GM12891 (cell line): ENCODE measurements at regions not wholly inside any gene's neighbourhood (a gene's known extent, or its start where the extent isn't known, plus 50 kb on each side); places are given as distances from the start of the nearest gene placed in this dataset.
"Not testable (repeated sequence)": the region's sequence is repeated elsewhere in the genome, so short reads cannot be mapped to it uniquely, and the experiment has no call there.

Experiments used
- DNase-seq: peaks from one replicate; pipeline ENCODE4 v3.0.0; 2011; ENCODE audit warnings: low spot score; ENCODE audit not compliant: insufficient read length
- FAIRE-seq: peaks from 2 replicates; lab custom pipeline; 2011; peaks lifted over from hg19 to GRCh38; lab: Jason Lieb, UNC
- PAX5 ChIP-seq: IDR thresholded peaks from 2 replicates; pipeline ENCODE4 v1.6.1; 2011; ENCODE audit warnings: low read length, moderate library complexity, mild to moderate bottlenecking; ENCODE audit not compliant: insufficient read depth, severe bottlenecking
- POLR2A ChIP-seq: IDR thresholded peaks from 2 replicates; pipeline ENCODE4 v1.6.1; 2011; ENCODE audit warnings: low read depth, low read length, control low read depth
- POLR2AphosphoS5 ChIP-seq: IDR thresholded peaks from 2 replicates; pipeline ENCODE4 v1.6.1; 2011; ENCODE audit warnings: low read depth, low read length, control low read depth
- POU2F2 ChIP-seq: IDR thresholded peaks from 2 replicates; pipeline ENCODE4 v1.6.1; 2011; ENCODE audit warnings: low read depth, mild to moderate bottlenecking, control low read depth, low read length, moderate library complexity
- SPI1 ChIP-seq: IDR thresholded peaks from 2 replicates; pipeline ENCODE4 v1.6.1; 2011; ENCODE audit warnings: low read depth, low read length, control low read depth
- TAF1 ChIP-seq: IDR thresholded peaks from 2 replicates; pipeline ENCODE4 v1.6.1; 2011; ENCODE audit warnings: low read depth, low read length, control low read depth

- no peak for FAIRE-seq
- no peak for DNase-seq
- TF ChIP-seq POU2F2, result no peak
- TF ChIP-seq POLR2A, result no peak
- TF ChIP-seq SPI1, result no peak
- TF ChIP-seq TAF1, result no peak
- no peak for TF ChIP-seq POLR2AphosphoS5
- no peak for TF ChIP-seq PAX5
Observed at GRCh38 chr5:155532621-155533311, 519.2 kb downstream of the KIF4B start.

DNA sequence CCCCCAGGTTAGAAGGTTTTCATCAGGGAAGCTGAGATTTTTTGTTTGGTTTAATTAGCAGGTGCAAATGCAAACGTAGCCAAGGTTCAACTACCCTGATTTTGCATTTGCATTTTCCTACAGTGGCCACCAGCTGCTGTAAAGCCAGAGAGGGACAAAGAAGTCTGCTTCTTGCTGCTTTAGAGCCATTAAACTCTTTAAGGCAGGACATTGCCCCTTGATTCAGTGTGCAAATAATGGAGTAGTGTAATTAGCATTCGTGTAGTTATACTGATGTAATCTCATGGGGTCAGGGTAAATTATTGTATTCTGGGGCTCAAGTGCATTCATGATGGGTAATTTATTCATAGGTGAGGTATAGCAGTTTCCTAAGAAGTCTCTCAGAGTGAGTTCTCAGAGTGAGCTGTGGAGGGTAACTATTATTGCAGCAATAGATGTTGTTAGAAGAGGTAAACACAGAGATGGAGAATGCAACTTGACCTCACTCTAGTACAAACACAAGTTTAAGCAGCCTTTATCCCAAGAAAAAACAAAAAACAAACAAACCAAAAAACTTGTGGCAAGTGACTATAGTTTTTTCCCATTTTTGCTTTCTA lies 526.5 kb downstream of the KIF4B start:
- TF ChIP-seq POLR2AphosphoS5, result no peak
- TF ChIP-seq POU2F2, result no peak
- DNase-seq (no peak), FAIRE-seq (no peak)

DNA sequence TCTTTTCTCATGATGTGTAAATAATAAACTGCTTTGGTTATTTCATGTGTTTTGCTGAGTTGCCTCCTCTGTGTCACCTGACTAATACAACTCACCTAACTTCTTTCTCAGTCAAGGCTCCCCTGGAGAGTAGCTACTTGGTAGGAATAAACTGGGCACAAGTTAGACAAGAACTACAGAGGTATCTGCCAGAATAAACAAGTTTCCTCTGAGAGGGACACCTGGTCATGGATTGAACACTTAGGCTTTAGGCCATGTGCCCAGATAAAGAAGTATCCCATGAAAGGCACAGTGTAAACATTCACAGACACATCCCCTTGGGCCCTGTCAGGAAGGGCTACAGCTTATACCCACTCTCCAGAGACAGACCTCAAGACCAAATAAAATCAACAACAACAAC lies 532.5 kb downstream of the KIF4B start:
- TF ChIP-seq POLR2AphosphoS5 (no peak), POU2F2 (no peak), SPI1 (no peak), PAX5 (no peak), TAF1 (no peak), POLR2A (no peak)
- FAIRE-seq, result no peak
- DNase-seq, result no peak

- FAIRE-seq, result no peak
- TF ChIP-seq TAF1, result no peak
- no peak for TF ChIP-seq POU2F2
- no peak for TF ChIP-seq POLR2AphosphoS5
- no peak for TF ChIP-seq PAX5
- no peak for TF ChIP-seq POLR2A
- TF ChIP-seq SPI1, result no peak
- DNase-seq, result no peak
Observed at GRCh38 chr5:155554500-155554899, 540.9 kb downstream of the KIF4B start.

- FAIRE-seq, result no peak
- no peak for DNase-seq
- TF ChIP-seq POLR2AphosphoS5 (no peak), POLR2A (no peak), PAX5 (no peak), POU2F2 (no peak), SPI1 (no peak), TAF1 (no peak)
Observed at GRCh38 chr5:155556222-155556621, 542.7 kb downstream of the KIF4B start.

- TF ChIP-seq POU2F2 (no peak), PAX5 (no peak), POLR2AphosphoS5 (no peak), TAF1 (no peak)
- DNase-seq, result no peak
- no peak for FAIRE-seq
Observed at GRCh38 chr5:155556700-155557099, 543.1 kb downstream of the KIF4B start.

DNA sequence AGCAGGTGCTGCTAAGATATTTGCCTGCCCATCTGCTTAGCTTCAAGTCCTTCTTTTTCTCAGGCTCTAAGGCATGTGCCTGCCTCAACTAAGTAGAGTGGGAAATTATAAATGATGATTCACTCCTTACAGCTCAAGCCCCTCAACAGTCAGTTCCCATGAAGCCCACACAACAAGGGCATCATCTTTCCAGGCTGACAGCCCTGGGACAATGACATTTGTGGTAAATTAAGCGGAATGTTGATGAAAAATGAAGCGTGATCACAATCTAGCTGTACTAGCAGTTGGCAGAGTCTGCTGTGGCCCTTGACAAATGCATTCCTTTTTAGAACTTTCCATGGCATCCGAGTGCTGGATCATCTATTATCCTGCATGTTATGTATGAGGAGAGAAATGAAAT lies 548.6 kb downstream of the KIF4B start:
- DNase-seq (no peak), FAIRE-seq (no peak)
- no peak for TF ChIP-seq POLR2AphosphoS5
- no peak for TF ChIP-seq SPI1
- no peak for TF ChIP-seq POLR2A
- no peak for TF ChIP-seq TAF1

DNA sequence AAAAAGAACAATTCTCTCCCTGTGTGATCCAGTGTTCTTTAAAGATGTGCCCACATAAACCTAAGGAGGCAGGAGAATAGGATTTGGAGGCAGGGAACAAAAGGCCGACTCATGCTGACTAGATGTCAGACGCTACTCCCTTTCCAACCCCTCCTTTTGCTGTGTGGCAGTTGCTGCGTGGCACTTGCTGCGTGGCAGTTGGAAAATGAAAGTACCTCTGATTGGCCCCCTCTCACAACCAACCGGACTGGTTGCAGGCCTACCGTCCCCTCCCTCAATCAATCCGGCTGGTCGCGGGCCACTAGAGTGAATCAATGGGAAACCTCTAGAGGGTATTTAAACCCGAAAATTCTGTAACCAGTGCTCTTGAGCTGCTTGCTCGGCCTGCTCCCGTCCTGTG lies 551.0 kb downstream of the KIF4B start:
- TF ChIP-seq PAX5, result no peak
- TF ChIP-seq POLR2AphosphoS5, result no peak
- TF ChIP-seq POU2F2, result no peak
- TF ChIP-seq SPI1, result no peak
- no peak for TF ChIP-seq TAF1
- no peak for TF ChIP-seq POLR2A
- FAIRE-seq (no peak), DNase-seq (no peak)

- DNase-seq (no peak), FAIRE-seq (no peak)
- no peak for TF ChIP-seq POLR2AphosphoS5
Observed at GRCh38 chr5:155575861-155576260, 562.3 kb downstream of the KIF4B start.

- DNase-seq, FAIRE-seq: not testable (repeated sequence)
Observed at GRCh38 chr5:155586808-155587207, 573.3 kb downstream of the KIF4B start.

GRCh38 chr5:155587458-155587857 lies 573.9 kb downstream of the KIF4B start:
- TF ChIP-seq POU2F2 (no peak), SPI1 (no peak), POLR2AphosphoS5 (no peak), TAF1 (no peak), POLR2A (no peak), PAX5 (no peak)
- DNase-seq, result no peak
- FAIRE-seq, result no peak
